Tibial nerve (tissue), 4 donors: ENCODE measurements at regions not wholly inside any gene's neighbourhood (a gene's known extent, or its start where the extent isn't known, plus 50 kb on each side); places are given as distances from the start of the nearest gene placed in this dataset.

ENCODE experiments used
- DNase-seq, 2 donors: peaks; one replicate each; pipeline ENCODE4 v3.0.0-alpha.2; 2019; ENCODE audit warnings: low spot score in 2 of 2
- H3K27ac ChIP-seq, 4 donors: fragments of 200-600 bp; sonication (generic) in 3 of 4; one replicate each; pipeline ENCODE4 v1.5.1; 2017 to 2019; ENCODE audit warnings: mild to moderate bottlenecking in 1 of 4
- H3K27me3 ChIP-seq, 2 donors: fragments of 200-600 bp; sonication (generic) in 1 of 2; one replicate each; pipeline versions ENCODE4 v1.5.1 to v1.6.0; 2017 to 2019
- H3K36me3 ChIP-seq, 3 donors: fragments of 200-600 bp; sonication (generic); one replicate each; pipeline ENCODE4 v1.5.1; 2018 to 2019
- H3K4me1 ChIP-seq, 4 donors: fragments of 200-600 bp; sonication (generic) in 3 of 4; one replicate each; pipeline ENCODE4 v1.5.1; 2017 to 2019
- H3K4me3 ChIP-seq, 4 donors: fragments of 200-600 bp; sonication (generic) in 3 of 4; one replicate each; pipeline ENCODE4 v1.5.1; 2017 to 2019; ENCODE audit warnings: mild to moderate bottlenecking in 1 of 4, moderate library complexity in 1 of 4
- H3K9me3 ChIP-seq, 4 donors: fragments of 200-600 bp; sonication (generic) in 3 of 4; one replicate each; pipeline ENCODE4 v1.5.1; 2017 to 2019
- CTCF ChIP-seq, 5 experiments: fragments of 200-600 bp in 3 of 5; fragments of 450-650 bp in 2 of 5; sonication (generic) in 3 of 5; IDR thresholded peaks; one replicate each; pipeline ENCODE4 v1.5.1; 2016 to 2019; ENCODE audit warnings: antibody characterized with exemption in 5 of 5, mild to moderate bottlenecking in 3 of 5, moderate library complexity in 2 of 5
- EP300 ChIP-seq, 2 donors: sonication (generic); formaldehyde crosslinking; IDR thresholded peaks; one replicate each; pipeline ENCODE4 v1.6.1; 2017; ENCODE audit warnings: antibody characterized with exemption in 2 of 2, mild to moderate bottlenecking in 1 of 2
- POLR2A ChIP-seq, 2 donors: fragments of 450-650 bp; IDR thresholded peaks; one replicate each; pipeline ENCODE4 v1.6.1; 2017; ENCODE audit warnings: antibody characterized with exemption in 2 of 2, mild to moderate bottlenecking in 2 of 2, moderate library complexity in 2 of 2
- WGBS, 2 donors: methylation state at CpG; one replicate each; pipeline ENCODE4 v1.1.5; 2018; 5-methylcytosine and 5-hydroxymethylcytosine counted together

DNA sequence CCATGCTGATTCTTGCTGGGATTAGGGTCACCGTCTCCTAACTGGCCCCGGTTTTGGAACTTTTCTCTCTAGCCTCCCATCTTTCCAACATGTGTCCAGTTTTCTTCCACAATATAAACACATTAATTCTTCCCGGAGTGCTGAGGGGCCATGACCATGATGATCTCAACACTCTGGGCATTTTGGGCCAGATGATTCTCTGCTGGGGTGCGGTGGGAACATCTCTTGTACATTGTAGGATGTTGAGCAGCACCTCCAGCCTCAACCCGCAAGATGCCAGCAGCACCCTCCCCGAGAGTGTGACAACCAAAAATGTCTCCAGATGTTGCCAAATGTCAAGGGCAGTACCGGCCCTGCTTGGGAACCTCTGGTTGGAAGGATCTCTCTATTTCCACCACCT is 164.8 kb downstream of the TFAP2C start:
- TF ChIP-seq EP300 (IDR thresholded peaks at IDR 0.05): no peak
- no peak for TF ChIP-seq POLR2A (IDR thresholded peaks at IDR 0.05)
- TF ChIP-seq CTCF (IDR thresholded peaks at IDR 0.05): no peak
- Histone ChIP-seq H3K9me3 (peaks cover 0 to 10% (median 0%) of the 10 kb centered on the region in 4 donors), H3K27ac (no peak overlapping the region), H3K27me3 (no peaks in the 10 kb centered on the region), H3K36me3 (no peaks in the 10 kb centered on the region), H3K4me3 (no peak overlapping the region), H3K4me1 (no peaks in the 10 kb centered on the region)
- DNase-seq: no peak
- WGBS, 2 donors: 68 to 79% methylated on average over 7 of the region's 7 CpGs

DNA sequence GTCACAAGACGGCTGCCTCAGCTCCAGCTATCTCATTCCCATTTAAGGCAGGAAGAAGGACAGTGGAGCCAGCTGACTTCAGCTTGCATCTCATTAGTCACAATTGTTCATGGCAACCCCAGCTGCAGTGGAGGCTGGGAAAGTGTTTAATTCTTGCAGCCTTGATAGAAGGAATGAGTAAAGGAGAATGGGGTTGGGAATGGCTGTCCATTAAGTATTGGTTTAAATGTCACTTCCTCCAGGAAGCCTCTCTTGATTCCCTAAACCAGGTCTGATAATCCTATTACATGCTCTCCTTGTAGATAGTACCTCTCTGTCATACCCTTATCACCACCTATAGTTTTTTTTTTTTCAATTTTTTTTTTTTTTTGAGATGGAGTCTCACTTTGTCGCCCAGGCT is 166.4 kb downstream of the TFAP2C start:
- 91 to 92% methylated on average over 2 of the region's 2 CpGs for WGBS, 2 donors
- Histone ChIP-seq H3K27me3 (no peaks in the 10 kb centered on the region), H3K27ac (no peak overlapping the region), H3K9me3 (peaks cover 0 to 15% (median 0%) of the 10 kb centered on the region in 4 donors), H3K4me1 (no peaks in the 10 kb centered on the region), H3K36me3 (no peaks in the 10 kb centered on the region), H3K4me3 (no peak overlapping the region)
- TF ChIP-seq EP300 (IDR thresholded peaks at IDR 0.05): no peak
- no peak for TF ChIP-seq POLR2A (IDR thresholded peaks at IDR 0.05)
- TF ChIP-seq CTCF (IDR thresholded peaks at IDR 0.05): no peak
- DNase-seq: no peak

DNA sequence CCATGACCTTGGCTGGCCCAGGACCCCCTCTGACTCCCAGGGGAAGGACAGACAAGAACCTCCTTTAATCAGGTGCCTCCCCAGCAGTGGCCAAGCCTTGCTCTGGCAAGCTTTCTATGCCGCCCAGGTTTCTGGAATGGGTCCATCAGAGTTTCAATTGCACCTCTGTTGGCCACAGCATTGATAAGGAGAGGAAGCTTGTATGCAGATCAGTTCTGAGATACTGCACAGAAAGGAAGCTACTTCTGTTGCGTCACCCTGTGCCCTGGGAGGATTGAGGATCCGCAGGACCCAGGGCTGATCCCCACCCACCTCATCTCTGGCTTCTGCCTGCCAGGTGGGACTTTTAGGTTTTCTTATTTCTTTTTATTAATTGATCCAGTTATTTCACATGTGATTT is 167.2 kb downstream of the TFAP2C start:
- 68 to 78% methylated on average over 3 of the region's 3 CpGs for WGBS, 2 donors
- no peak for TF ChIP-seq POLR2A (IDR thresholded peaks at IDR 0.05)
- TF ChIP-seq CTCF (IDR thresholded peaks at IDR 0.05): no peak
- no peak for TF ChIP-seq EP300 (IDR thresholded peaks at IDR 0.05)

DNA sequence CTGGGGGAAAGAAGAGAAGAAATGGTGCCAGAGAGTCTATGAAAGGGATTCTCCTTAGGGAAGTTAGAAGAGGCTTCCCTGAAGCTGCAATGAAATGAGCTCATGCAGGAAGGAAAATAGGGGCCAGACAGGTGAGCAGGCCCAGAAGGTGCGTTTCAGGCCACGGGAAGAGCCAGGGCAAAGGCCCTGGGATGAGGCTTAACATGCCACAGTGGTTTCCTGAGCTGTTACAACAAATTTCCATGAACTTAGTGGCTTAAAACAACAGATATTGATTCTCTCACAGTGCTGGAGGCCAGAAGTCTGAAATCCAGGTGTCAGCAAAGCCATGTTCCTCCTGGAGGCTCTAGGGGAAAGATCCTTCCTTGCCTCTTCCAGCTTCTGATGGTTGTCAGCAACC is 167.9 kb downstream of the TFAP2C start:
- WGBS, 2 donors: 76 to 78% methylated on average over 2 of the region's 2 CpGs
- H3K36me3 ChIP-seq: no peaks in the 10 kb centered on the region
- H3K4me1 ChIP-seq: peaks cover 0 to 3% (median 0%) of the 10 kb centered on the region in 4 donors
- no peak overlapping the region for H3K27ac ChIP-seq
- no peak overlapping the region for H3K4me3 ChIP-seq
- no peak for TF ChIP-seq POLR2A (IDR thresholded peaks at IDR 0.05)
- DNase-seq: no peak
- peaks cover 0 to 15% (median 0%) of the 10 kb centered on the region in 4 donors for H3K9me3 ChIP-seq
- H3K27me3 ChIP-seq: no peaks in the 10 kb centered on the region

More for the DNA sequence above, 167.2 kb downstream of the TFAP2C start:
- no peak for DNase-seq
- no peaks in the 10 kb centered on the region for H3K27me3 ChIP-seq
- no peak overlapping the region for H3K4me3 ChIP-seq
- H3K27ac ChIP-seq: no peak overlapping the region
- no peaks in the 10 kb centered on the region for H3K36me3 ChIP-seq
- peaks cover 0 to 15% (median 0%) of the 10 kb centered on the region in 4 donors for H3K9me3 ChIP-seq
- no peaks in the 10 kb centered on the region for H3K4me1 ChIP-seq

- H3K9me3 ChIP-seq: peaks cover 0 to 15% (median 0%) of the 10 kb centered on the region in 4 donors
- TF ChIP-seq CTCF (IDR thresholded peaks at IDR 0.05) (no peak), EP300 (IDR thresholded peaks at IDR 0.05) (no peak), POLR2A (IDR thresholded peaks at IDR 0.05) (no peak)
- DNase-seq: no peak
- H3K27ac ChIP-seq: no peak overlapping the region
- H3K4me3 ChIP-seq: no peak overlapping the region
- H3K4me1 ChIP-seq: peaks cover 0 to 14% (median 0%) of the 10 kb centered on the region in 4 donors
- no peaks in the 10 kb centered on the region for H3K36me3 ChIP-seq
- WGBS, 2 donors: 67 to 88% methylated on average over 1 of the region's 1 CpG
- H3K27me3 ChIP-seq: peaks cover 0 to 4% of the 10 kb centered on the region in 2 donors
These were observed 169.5 kb downstream of the TFAP2C start for GRCh38 chr20:56798634-56799033.

GRCh38 chr20:56799187-56799586 is 170.1 kb downstream of the TFAP2C start:
- WGBS, 2 donors: 90 to 96% methylated on average over 2 of the region's 2 CpGs

More at GRCh38 chr20:56799187-56799586, 170.1 kb downstream of the TFAP2C start:
- TF ChIP-seq CTCF (IDR thresholded peaks at IDR 0.05) (no peak), POLR2A (IDR thresholded peaks at IDR 0.05) (no peak), EP300 (IDR thresholded peaks at IDR 0.05) (no peak)
- Histone ChIP-seq H3K4me1 (peaks cover 0 to 14% (median 0%) of the 10 kb centered on the region in 4 donors), H3K27ac (no peak overlapping the region), H3K36me3 (no peaks in the 10 kb centered on the region), H3K9me3 (peaks cover 0 to 15% (median 0%) of the 10 kb centered on the region in 4 donors), H3K27me3 (peaks cover 0 to 5% of the 10 kb centered on the region in 2 donors), H3K4me3 (no peak overlapping the region)
- DNase-seq: no peak
